ENCODE measurements at regions not wholly inside any gene's neighbourhood (a gene's known extent, or its start where the extent isn't known, plus 50 kb on each side); places are given as distances from the start of the nearest gene placed in this dataset.

DNA sequence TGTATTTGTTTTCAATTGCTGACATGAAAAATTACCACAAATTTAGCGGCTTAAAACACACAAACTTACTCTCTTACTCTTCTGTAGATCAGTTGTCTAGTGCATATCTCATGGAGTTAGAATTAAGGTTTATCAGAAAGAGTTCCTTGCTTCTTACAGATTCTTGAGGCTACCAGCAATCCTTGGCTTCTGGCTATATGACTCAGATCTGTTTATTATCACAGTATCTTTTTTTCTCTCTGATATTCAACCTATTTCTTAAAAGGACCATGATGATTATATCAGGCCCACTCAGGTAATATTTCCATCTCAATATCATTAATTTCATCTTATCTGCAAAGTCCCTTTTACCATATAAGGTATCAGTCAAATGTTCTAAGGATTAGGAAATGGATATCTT is 263.5 kb upstream of the BCHE start:
- no peak overlapping the region for H3K4me3 Mint-ChIP-seq
- no peak for TF ChIP-seq CTCF (IDR thresholded peaks at IDR 0.05)
- H3K9me3 ChIP-seq (replicated peaks in 1 of 2; ENCODE audit: control insufficient read depth in 1 of 2, insufficient read depth in 1 of 2, low read length in 2 of 2): no peaks in the 10 kb centered on the region
- no peaks in the 10 kb centered on the region for H3K79me2 ChIP-seq (ENCODE audit: insufficient read depth, low read length)
- H3K4me1 Mint-ChIP-seq: no peaks in the 10 kb centered on the region
- H3K9me3 Mint-ChIP-seq: peaks cover 0 to 3% (median 0%) of the 10 kb centered on the region in 7 donors
- H4K20me1 ChIP-seq (ENCODE audit: insufficient read depth, low read length): no peaks in the 10 kb centered on the region
- H3K27ac ChIP-seq (ENCODE audit: low read depth in 1 of 2, low read length in 2 of 2): no peak overlapping the region
- H2AFZ ChIP-seq (ENCODE audit: insufficient read depth, low read depth, low read length, poor library complexity, severe bottlenecking): no peak overlapping the region
- H3K4me2 ChIP-seq (replicated peaks; ENCODE audit: extremely low read depth, low read length, poor library complexity, severe bottlenecking): no peak overlapping the region
- DNase-seq: no peak
- H3K27me3 Mint-ChIP-seq (ENCODE audit: low read depth in 3 of 3): peaks cover 0 to 2% (median 0%) of the 10 kb centered on the region in 3 donors
- intact Hi-C loops (cut with micrococcal nuclease): no loop called here
- H3K27ac Mint-ChIP-seq: no peak overlapping the region
- no peaks in the 10 kb centered on the region for H3K36me3 ChIP-seq (replicated peaks in 1 of 2; ENCODE audit: control insufficient read depth in 1 of 2, insufficient read depth in 2 of 2, low read length in 2 of 2)
- no peaks in the 10 kb centered on the region for H3K36me3 Mint-ChIP-seq
- no peak overlapping the region for H3K4me3 ChIP-seq (replicated peaks in 1 of 3; ENCODE audit: low read depth in 2 of 3, low read length in 3 of 3)
- no peaks in the 10 kb centered on the region for H3K4me1 ChIP-seq (ENCODE audit: control insufficient read depth in 1 of 2, insufficient read depth in 2 of 2, low read length in 2 of 2)
- H3K27me3 ChIP-seq (ENCODE audit: control insufficient read depth in 2 of 2, insufficient read depth in 2 of 2, low read length in 2 of 2): no peaks in the 10 kb centered on the region
- no CpG with 5 or more reads among the region's 1 CpG for WGBS (ENCODE audit: insufficient coverage)
- H3K9ac ChIP-seq (ENCODE audit: insufficient read depth, low read length, poor library complexity, severe bottlenecking): no peak overlapping the region

GRCh38 chr3:166089575-166089974 is 252.4 kb upstream of the BCHE start:
- Mint-ChIP-seq H3K4me1 (no peaks in the 10 kb centered on the region), H3K4me3 (no peak overlapping the region), H3K27me3 (ENCODE audit: low read depth in 3 of 3) (no peaks in the 10 kb centered on the region), H3K9me3 (peaks cover 0 to 5% (median 0%) of the 10 kb centered on the region in 7 donors), H3K27ac (no peak overlapping the region), H3K36me3 (no peaks in the 10 kb centered on the region)
- Histone ChIP-seq H3K79me2 (ENCODE audit: insufficient read depth, low read length) (no peaks in the 10 kb centered on the region), H4K20me1 (ENCODE audit: insufficient read depth, low read length) (no peaks in the 10 kb centered on the region), H3K27me3 (ENCODE audit: control insufficient read depth in 2 of 2, insufficient read depth in 2 of 2, low read length in 2 of 2) (no peaks in the 10 kb centered on the region), H3K4me2 (replicated peaks; ENCODE audit: extremely low read depth, low read length, poor library complexity, severe bottlenecking) (no peak overlapping the region), H3K9me3 (replicated peaks in 1 of 2; ENCODE audit: control insufficient read depth in 1 of 2, insufficient read depth in 1 of 2, low read length in 2 of 2) (peaks cover 0 to 10% of the 10 kb centered on the region in 2 donors), H2AFZ (ENCODE audit: insufficient read depth, low read depth, low read length, poor library complexity, severe bottlenecking) (no peak overlapping the region), H3K4me1 (ENCODE audit: control insufficient read depth in 1 of 2, insufficient read depth in 2 of 2, low read length in 2 of 2) (no peaks in the 10 kb centered on the region), H3K27ac (ENCODE audit: low read depth in 1 of 2, low read length in 2 of 2) (no peak overlapping the region), H3K4me3 (replicated peaks in 1 of 3; ENCODE audit: low read depth in 2 of 3, low read length in 3 of 3) (no peak overlapping the region), H3K9ac (ENCODE audit: insufficient read depth, low read length, poor library complexity, severe bottlenecking) (no peak overlapping the region), H3K36me3 (replicated peaks in 1 of 2; ENCODE audit: control insufficient read depth in 1 of 2, insufficient read depth in 2 of 2, low read length in 2 of 2) (no peaks in the 10 kb centered on the region)
- DNase-seq: no peak
- intact Hi-C loops (cut with micrococcal nuclease): no loop called here
- TF ChIP-seq CTCF (IDR thresholded peaks at IDR 0.05): no peak
- WGBS (ENCODE audit: insufficient coverage): no CpG with 5 or more reads among the region's 3 CpGs

Measured in CD14-positive monocyte (primary cell).